SK-N-SH treated with all-trans-retinoic acid at 6 μM for 48 hours (cell line): ENCODE measurements at regions not wholly inside any gene's neighbourhood (a gene's known extent, or its start where the extent isn't known, plus 50 kb on each side); places are given as distances from the start of the nearest gene placed in this dataset.

ENCODE experiments used
- ATAC-seq: fragments of 200-7000 bp; cut with Tn5 transposase; 3 replicates; pipeline ENCODE4 v1.9.1; 2020; ENCODE audit warnings: mild to moderate bottlenecking, moderate library complexity
- ARNTL ChIP-seq: fragments of 450-650 bp; formaldehyde crosslinking; IDR thresholded peaks from 2 replicates; pipeline ENCODE4 v1.5.0; 2020; ENCODE audit warnings: low read depth, mild to moderate bottlenecking, moderate library complexity, borderline replicate concordance
- BACH2 ChIP-seq: fragments of 250-450 bp; sonication (Bioruptor Pico); IDR thresholded peaks from 2 replicates; pipeline ENCODE4 v1.9.0; 2021; ENCODE audit warnings: mild to moderate bottlenecking, borderline replicate concordance
- CREB5 ChIP-seq: fragments of 250-450 bp; sonication (Bioruptor Pico); IDR thresholded peaks from 2 replicates; pipeline ENCODE4 v1.5.1; 2020; ENCODE audit warnings: low read depth, mild to moderate bottlenecking, moderate library complexity
- CSDC2 ChIP-seq: fragments of 250-450 bp; sonication (Bioruptor Pico); IDR thresholded peaks from 2 replicates; pipeline ENCODE4 v1.5.0; 2020; ENCODE audit warnings: mild to moderate bottlenecking, moderate library complexity
- GLIS3 ChIP-seq: fragments of 250-450 bp; sonication (Bioruptor Pico); IDR thresholded peaks from 2 replicates; pipeline ENCODE4 v1.5.0; 2020; ENCODE audit warnings: mild to moderate bottlenecking, moderate library complexity
- ISL1 ChIP-seq: fragments of 250-450 bp; sonication (Bioruptor Pico); IDR thresholded peaks from 2 replicates; pipeline ENCODE4 v2.1.2; 2022; ENCODE audit warnings: mild to moderate bottlenecking, moderate library complexity
- OSR1 ChIP-seq: fragments of 250-450 bp; sonication (Bioruptor Pico); IDR thresholded peaks from 2 replicates; pipeline ENCODE4 v1.8.0; 2022; ENCODE audit warnings: moderate library complexity, mild to moderate bottlenecking, inconsistent platforms
- PPARA ChIP-seq: fragments of 250-450 bp; sonication (Bioruptor Pico); IDR thresholded peaks from 2 replicates; pipeline ENCODE4 v1.5.0; 2020; ENCODE audit warnings: mild to moderate bottlenecking, borderline replicate concordance
- RARB ChIP-seq: fragments of 250-450 bp; sonication (Bioruptor Pico); IDR thresholded peaks from 2 replicates; pipeline ENCODE4 v1.8.0; 2021; ENCODE audit warnings: mild to moderate bottlenecking, moderate library complexity
- SNAI2 ChIP-seq: fragments of 250-450 bp; sonication (Bioruptor Pico); IDR thresholded peaks from 2 replicates; pipeline ENCODE4 v1.5.0; 2020; ENCODE audit warnings: mild to moderate bottlenecking, moderate library complexity
- TCF4 ChIP-seq: fragments of 250-450 bp; sonication (Bioruptor Pico); IDR thresholded peaks from 2 replicates; pipeline ENCODE4 v1.8.0; 2021; ENCODE audit warnings: mild to moderate bottlenecking, moderate library complexity, borderline replicate concordance
- TOX ChIP-seq: fragments of 250-450 bp; sonication (Bioruptor Pico); IDR thresholded peaks from 2 replicates; pipeline ENCODE4 v1.8.0; 2021; ENCODE audit warnings: mild to moderate bottlenecking, moderate library complexity, borderline replicate concordance
- TSHZ2 ChIP-seq: fragments of 250-450 bp; sonication (Bioruptor Pico); IDR thresholded peaks from 2 replicates; pipeline ENCODE4 v1.5.0; 2020; ENCODE audit warnings: mild to moderate bottlenecking, moderate library complexity
- ZC3H10 ChIP-seq: fragments of 250-450 bp; sonication (Bioruptor Pico); IDR thresholded peaks from 2 replicates; pipeline ENCODE4 v1.5.1; 2021; ENCODE audit warnings: mild to moderate bottlenecking, moderate library complexity
- ZFP3 ChIP-seq: fragments of 250-450 bp; sonication (Bioruptor Pico); IDR thresholded peaks from 2 replicates; pipeline ENCODE4 v1.5.0; 2020; ENCODE audit warnings: mild to moderate bottlenecking, moderate library complexity
- ZFP30 ChIP-seq: fragments of 450-650 bp; formaldehyde crosslinking; IDR thresholded peaks from 2 replicates; pipeline ENCODE4 v1.5.0; 2022; ENCODE audit warnings: mild to moderate bottlenecking, moderate library complexity
- ZNF565 ChIP-seq: fragments of 450-650 bp; formaldehyde crosslinking; conservative IDR thresholded peaks from 2 replicates; pipeline ENCODE4 v1.5.0; 2020; ENCODE audit warnings: low read depth, mild to moderate bottlenecking, moderate library complexity
- ZNF70 ChIP-seq: fragments of 450-650 bp; formaldehyde crosslinking; IDR thresholded peaks from 2 replicates; pipeline ENCODE4 v1.5.0; 2020; ENCODE audit warnings: mild to moderate bottlenecking, moderate library complexity
- ZNF8 ChIP-seq: fragments of 450-650 bp; formaldehyde crosslinking; IDR thresholded peaks from 2 replicates; pipeline ENCODE4 v1.5.0; 2020; ENCODE audit warnings: mild to moderate bottlenecking, moderate library complexity
- TF ChIP-seq, protein P1 (sequence below): fragments of 250-450 bp; sonication (Bioruptor Pico); IDR thresholded peaks from 2 replicates; pipeline ENCODE4 v1.8.0; 2020; ENCODE audit warnings: mild to moderate bottlenecking, moderate library complexity, borderline replicate concordance
- TF ChIP-seq, protein P2 (sequence below): fragments of 250-450 bp; sonication (Bioruptor Pico); IDR thresholded peaks from 2 replicates; pipeline ENCODE4 v1.5.1; 2021; ENCODE audit warnings: mild to moderate bottlenecking, moderate library complexity

- ATAC-seq, result no peak
- TF ChIP-seq CREB5 (CRISPR knock-in tag) (no peak), PPARA (CRISPR knock-in tag) (no peak), CSDC2 (CRISPR knock-in tag) (no peak), ZFP30 (CRISPR knock-in tag) (no peak), TSHZ2 (CRISPR knock-in tag) (no peak), ZC3H10 (CRISPR knock-in tag) (no peak), TOX (CRISPR knock-in tag) (no peak), ARNTL (CRISPR knock-in tag) (no peak), RARB (CRISPR knock-in tag) (no peak), ZFP3 (no peak), BACH2 (CRISPR knock-in tag) (no peak)
Measured at GRCh38 chr6:66717801-66718200, 1010.8 kb upstream of the EYS start.

DNA sequence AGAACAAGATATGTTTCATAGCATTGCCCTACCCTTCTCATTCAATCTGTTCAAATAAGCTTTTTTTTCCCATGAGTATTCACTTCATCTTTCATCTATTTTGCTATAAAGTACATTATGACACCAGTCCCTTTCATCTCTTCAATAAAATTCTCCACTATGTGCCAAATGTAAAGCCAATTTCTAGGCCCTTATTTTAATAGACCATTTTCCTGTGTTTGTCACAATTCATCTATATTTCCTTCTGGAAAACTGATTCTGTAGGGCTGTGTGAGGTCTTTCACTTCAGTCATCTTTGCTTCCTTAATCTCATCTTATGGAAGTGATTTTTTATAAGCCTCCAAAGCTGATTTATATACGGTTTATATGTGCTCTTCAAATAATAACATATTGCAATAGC is 992.4 kb upstream of the EYS start:
- no peak for ATAC-seq
- TF ChIP-seq ZNF70 (CRISPR knock-in tag), result no peak

GRCh38 chr6:66689608-66690007 is 982.6 kb upstream of the EYS start:
- TF ChIP-seq ZNF70 (CRISPR knock-in tag), result no peak
- TF ChIP-seq ZNF565 (CRISPR knock-in tag), result no peak
- TF ChIP-seq, protein P1, sequence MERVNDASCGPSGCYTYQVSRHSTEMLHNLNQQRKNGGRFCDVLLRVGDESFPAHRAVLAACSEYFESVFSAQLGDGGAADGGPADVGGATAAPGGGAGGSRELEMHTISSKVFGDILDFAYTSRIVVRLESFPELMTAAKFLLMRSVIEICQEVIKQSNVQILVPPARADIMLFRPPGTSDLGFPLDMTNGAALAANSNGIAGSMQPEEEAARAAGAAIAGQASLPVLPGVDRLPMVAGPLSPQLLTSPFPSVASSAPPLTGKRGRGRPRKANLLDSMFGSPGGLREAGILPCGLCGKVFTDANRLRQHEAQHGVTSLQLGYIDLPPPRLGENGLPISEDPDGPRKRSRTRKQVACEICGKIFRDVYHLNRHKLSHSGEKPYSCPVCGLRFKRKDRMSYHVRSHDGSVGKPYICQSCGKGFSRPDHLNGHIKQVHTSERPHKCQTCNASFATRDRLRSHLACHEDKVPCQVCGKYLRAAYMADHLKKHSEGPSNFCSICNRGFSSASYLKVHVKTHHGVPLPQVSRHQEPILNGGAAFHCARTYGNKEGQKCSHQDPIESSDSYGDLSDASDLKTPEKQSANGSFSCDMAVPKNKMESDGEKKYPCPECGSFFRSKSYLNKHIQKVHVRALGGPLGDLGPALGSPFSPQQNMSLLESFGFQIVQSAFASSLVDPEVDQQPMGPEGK (CRISPR knock-in tag), result no peak
- no peak for TF ChIP-seq PPARA (CRISPR knock-in tag)
- TF ChIP-seq ZC3H10 (CRISPR knock-in tag), result no peak
- TF ChIP-seq, protein P2, sequence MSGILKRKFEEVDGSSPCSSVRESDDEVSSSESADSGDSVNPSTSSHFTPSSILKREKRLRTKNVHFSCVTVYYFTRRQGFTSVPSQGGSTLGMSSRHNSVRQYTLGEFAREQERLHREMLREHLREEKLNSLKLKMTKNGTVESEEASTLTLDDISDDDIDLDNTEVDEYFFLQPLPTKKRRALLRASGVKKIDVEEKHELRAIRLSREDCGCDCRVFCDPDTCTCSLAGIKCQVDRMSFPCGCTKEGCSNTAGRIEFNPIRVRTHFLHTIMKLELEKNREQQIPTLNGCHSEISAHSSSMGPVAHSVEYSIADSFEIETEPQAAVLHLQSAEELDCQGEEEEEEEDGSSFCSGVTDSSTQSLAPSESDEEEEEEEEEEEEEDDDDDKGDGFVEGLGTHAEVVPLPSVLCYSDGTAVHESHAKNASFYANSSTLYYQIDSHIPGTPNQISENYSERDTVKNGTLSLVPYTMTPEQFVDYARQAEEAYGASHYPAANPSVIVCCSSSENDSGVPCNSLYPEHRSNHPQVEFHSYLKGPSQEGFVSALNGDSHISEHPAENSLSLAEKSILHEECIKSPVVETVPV (CRISPR knock-in tag), result no peak
- no peak for TF ChIP-seq TOX (CRISPR knock-in tag)
- no peak for TF ChIP-seq ZFP30 (CRISPR knock-in tag)
- TF ChIP-seq TSHZ2 (CRISPR knock-in tag), result no peak
- TF ChIP-seq ISL1, result no peak
- no peak for TF ChIP-seq TCF4
- no peak for TF ChIP-seq ZNF8 (CRISPR knock-in tag)
- no peak for TF ChIP-seq ARNTL (CRISPR knock-in tag)
- no peak for TF ChIP-seq OSR1 (CRISPR knock-in tag)
- TF ChIP-seq CREB5 (CRISPR knock-in tag), result no peak
- TF ChIP-seq SNAI2 (CRISPR knock-in tag), result no peak
- no peak for TF ChIP-seq CSDC2 (CRISPR knock-in tag)
- no peak for TF ChIP-seq GLIS3 (CRISPR knock-in tag)
- TF ChIP-seq BACH2 (CRISPR knock-in tag), result no peak
- TF ChIP-seq RARB (CRISPR knock-in tag), result no peak
- ATAC-seq, result no peak
